ENCODE measurements at regions not wholly inside any gene's neighbourhood (a gene's known extent, or its start where the extent isn't known, plus 50 kb on each side); places are given as distances from the start of the nearest gene placed in this dataset.
"Not testable (repeated sequence)": the region's sequence is repeated elsewhere in the genome, so short reads cannot be mapped to it uniquely, and the experiment has no call there.

- DNase-seq (ENCODE audit: low spot score), result no peak
These were observed 207.7 kb upstream of the ATP6AP2 start for GRCh38 chrX:40373025-40373424.

DNA sequence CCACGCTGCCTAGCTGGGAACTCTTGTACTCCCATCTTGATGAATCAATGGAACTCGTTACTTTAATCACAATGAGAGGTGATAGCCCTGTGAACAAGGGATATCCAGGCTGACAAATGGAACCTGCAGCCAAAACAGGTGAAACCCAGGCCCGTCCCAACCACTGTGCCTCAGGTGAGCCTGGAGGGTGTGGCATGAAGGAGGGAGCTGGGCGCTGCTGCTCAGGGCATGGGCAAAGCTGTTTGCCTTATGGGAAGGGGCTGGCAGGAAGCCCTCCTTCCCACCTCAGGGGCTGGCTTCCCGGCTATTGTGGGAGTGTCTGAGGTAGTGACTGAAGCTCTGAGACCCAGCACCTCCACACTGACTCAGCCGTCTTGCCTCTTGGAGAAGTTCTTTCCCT, 209.4 kb upstream of the ATP6AP2 start:
- DNase-seq (ENCODE audit: low spot score), result no peak

- DNase-seq (ENCODE audit: low spot score), result no peak
These were observed 212.1 kb upstream of the ATP6AP2 start for GRCh38 chrX:40368611-40369061.

DNA sequence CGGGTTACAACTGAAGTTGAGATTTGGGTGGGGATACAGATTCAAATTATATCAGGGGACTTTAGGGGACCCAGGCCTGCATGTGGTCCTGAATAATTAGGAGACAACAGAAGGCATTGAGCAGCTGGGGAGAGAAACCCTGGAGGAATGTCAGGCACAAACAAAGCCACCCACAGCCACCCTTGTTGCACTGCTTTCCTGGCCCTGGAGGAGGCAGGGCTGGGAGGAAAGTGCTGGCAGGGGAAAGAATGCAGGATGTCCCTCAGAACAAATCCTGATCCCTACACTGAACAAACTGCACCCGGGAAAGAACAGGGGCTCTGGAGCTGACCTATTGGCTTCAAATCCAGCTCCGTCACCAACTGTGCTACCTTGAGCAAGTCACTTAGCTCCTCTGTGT, 214.1 kb upstream of the ATP6AP2 start:
- no peak for DNase-seq (ENCODE audit: low spot score)

- not testable (repeated sequence) for DNase-seq (ENCODE audit: low spot score)
These were observed 218.5 kb upstream of the ATP6AP2 start for GRCh38 chrX:40362291-40362690.

- DNase-seq (ENCODE audit: low spot score), result no peak
These were observed 220.2 kb upstream of the ATP6AP2 start for GRCh38 chrX:40360557-40360956.

DNA sequence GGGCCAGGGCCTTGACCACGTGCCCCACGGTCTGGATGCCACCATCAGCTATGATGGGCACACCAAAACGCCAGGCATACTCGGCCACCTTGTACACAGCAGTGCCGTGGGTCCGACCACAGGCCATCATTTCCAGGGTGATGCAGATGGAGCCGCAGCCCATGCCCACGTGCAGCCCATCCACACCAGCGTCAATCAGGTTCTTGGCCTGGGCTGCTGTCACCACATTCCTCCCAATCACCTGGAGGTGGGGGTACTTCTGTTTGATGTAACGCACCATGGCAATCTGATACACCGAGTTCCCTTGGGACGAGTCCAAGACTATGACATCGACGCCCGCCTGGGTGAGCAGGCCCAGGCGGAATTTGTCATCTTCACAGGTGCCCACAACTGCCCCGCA, 221.2 kb upstream of the ATP6AP2 start:
- no peak for DNase-seq (ENCODE audit: low spot score)

DNA sequence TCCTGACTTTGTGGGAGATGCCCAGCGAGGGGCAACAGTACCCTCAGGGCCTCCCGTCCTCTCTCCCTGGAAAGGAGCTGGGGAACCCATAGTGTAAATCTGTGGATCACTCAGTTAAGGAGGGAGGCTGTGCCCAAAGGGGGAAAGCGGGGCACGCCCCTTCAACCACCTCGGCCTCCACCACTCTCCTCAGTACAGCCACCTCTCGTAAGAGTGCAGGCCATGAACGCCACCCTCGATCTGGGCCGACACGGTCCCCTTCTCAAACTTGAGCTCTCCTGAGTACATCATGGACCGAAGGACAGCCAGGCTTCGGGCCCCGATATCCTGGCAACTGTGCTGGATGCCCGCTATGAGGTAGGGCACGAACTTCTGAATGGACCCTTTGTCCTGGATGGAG, 221.8 kb upstream of the ATP6AP2 start:
- no peak for DNase-seq (ENCODE audit: low spot score)

DNA sequence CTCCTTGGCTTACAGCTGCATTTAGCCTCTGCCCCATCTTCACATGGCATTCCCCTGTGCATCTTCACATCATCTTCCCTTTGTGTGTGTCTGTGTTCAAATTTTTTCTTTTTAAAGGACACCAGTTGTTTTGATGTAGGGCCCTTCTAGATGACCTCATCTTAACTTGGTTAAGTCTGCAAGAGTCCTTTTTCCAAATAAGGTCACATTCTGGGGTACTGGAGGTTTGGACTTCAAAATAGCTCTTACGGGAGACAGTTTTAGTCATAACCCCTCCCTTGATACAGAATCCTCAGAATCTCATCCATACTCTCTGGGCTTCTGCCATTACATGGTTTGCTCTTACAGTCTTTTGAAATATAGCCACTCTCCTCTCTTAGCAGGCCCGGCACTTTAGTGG, 231.5 kb upstream of the ATP6AP2 start:
- DNase-seq (ENCODE audit: low spot score), result no peak

DNA sequence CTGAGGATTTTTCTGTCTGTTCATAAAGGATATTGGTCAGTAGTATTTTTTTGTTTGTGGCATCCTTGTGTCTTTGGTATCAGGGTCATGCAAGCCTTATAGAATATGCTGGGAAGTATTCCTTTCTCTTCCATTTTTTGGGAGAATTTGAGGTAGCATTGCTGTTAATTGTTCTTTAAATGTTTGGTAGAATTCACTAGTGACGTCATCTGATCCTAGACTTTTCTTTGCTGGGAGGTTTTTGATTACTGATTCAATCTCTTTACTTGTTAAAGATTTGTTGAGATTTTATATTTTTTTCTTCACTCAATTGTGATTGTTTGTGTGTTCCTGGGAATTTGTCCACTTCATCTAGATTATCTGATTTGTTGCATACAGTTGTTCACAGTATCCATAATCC, 234.4 kb upstream of the ATP6AP2 start:
- DNase-seq (ENCODE audit: low spot score), result no peak

- DNase-seq (ENCODE audit: low spot score), result no peak
These were observed 237.5 kb upstream of the ATP6AP2 start for GRCh38 chrX:40343319-40343718.

DNA sequence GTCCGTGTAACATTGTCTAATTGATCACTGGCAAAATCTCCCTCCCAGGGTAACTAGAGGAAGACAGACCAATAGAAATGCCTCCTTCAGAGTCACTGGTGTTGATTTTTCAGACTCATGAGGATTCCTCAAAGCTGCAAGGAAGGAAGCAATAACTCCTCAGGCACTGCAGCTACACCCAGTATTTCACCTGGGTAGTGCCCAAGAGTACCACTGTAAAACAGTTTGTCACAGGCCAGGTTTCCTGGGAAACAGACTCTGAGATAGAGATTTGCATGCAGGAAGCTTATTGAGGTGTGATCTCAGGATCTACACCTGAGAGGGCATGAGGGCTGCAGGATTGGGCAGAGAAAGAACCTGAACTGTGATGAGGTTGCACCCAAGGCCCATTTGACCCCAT, 240.7 kb upstream of the ATP6AP2 start:
- DNase-seq (ENCODE audit: low spot score), result no peak

- DNase-seq (ENCODE audit: low spot score), result no peak
These were observed 235.6 kb upstream of the BCOR start for GRCh38 chrX:40333344-40333743.

GRCh38 chrX:40331762-40332161, 234.0 kb upstream of the BCOR start:
- DNase-seq (ENCODE audit: low spot score), result no peak

- DNase-seq (ENCODE audit: low spot score), result no peak
These were observed 233.6 kb upstream of the BCOR start for GRCh38 chrX:40331353-40331752.

DNA sequence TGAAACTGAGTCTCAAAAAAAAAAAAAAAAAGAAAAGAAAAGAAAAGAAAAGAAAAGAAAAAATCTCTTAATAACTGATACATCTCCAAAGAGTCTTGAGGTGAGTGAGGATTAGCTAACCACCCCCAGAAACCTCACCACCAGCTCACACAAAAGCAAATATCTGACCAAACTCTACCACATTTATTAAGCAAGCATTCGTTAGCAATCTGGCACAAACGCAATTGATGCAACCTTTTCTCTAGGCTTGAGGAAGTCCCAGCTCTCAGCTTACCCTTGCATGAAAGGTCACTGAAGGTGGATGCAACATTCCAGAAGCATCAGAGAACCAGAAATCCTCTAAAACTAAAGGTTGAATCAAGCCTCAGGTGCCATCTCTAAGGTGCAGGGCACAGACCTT, 231.9 kb upstream of the BCOR start:
- no peak for DNase-seq (ENCODE audit: low spot score)

GRCh38 chrX:40327085-40327484, 229.3 kb upstream of the BCOR start:
- no peak for DNase-seq (ENCODE audit: low spot score)

- no peak for DNase-seq (ENCODE audit: low spot score)
These were observed 228.6 kb upstream of the BCOR start for GRCh38 chrX:40326186-40326965.

- DNase-seq (ENCODE audit: low spot score), result no peak
These were observed 227.4 kb upstream of the BCOR start for GRCh38 chrX:40325161-40325560.

- no peak for DNase-seq (ENCODE audit: low spot score)
These were observed 226.2 kb upstream of the BCOR start for GRCh38 chrX:40323977-40324376.

DNA sequence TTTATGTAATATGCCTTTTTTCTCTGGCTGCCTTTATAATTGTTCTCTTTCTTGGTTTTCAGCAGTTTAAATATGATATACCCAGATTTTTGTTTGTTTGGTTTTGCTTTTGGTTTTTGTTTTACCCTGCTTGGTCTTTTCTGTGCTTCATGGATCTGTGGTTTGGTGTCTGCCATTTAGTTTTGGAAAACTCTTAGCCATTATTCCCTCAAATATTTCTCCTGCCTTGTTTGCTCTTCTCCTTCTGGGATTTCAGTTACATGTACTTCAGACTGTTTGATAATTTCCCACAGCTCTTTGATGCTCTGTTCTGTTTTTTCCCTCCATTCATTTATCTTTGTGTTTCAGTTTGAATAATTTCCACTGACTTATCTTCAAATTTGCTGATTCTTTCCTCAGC, 223.1 kb upstream of the BCOR start:
- no peak for DNase-seq (ENCODE audit: low spot score)

GRCh38 chrX:40318801-40319200, 221.0 kb upstream of the BCOR start:
- no peak for DNase-seq (ENCODE audit: low spot score)

- no peak for DNase-seq (ENCODE audit: low spot score)
These were observed 220.3 kb upstream of the BCOR start for GRCh38 chrX:40318076-40318475.

GRCh38 chrX:40316502-40316901, 218.7 kb upstream of the BCOR start:
- DNase-seq (ENCODE audit: low spot score), result no peak
